HFFc6 (cell line): ENCODE measurements at regions not wholly inside any gene's neighbourhood (a gene's known extent, or its start where the extent isn't known, plus 50 kb on each side); places are given as distances from the start of the nearest gene placed in this dataset.

Experiments
- DNase-seq: peaks from one replicate; pipeline ENCODE4 v3.0.0-alpha.2; 2018
- H3K27ac Mint-ChIP-seq: 2 replicates; pipeline ENCODE4 v1.8.0; 2020; ENCODE audit warnings: mild to moderate bottlenecking, mixed read lengths
- H3K27me3 Mint-ChIP-seq: 2 replicates; pipeline ENCODE4 v1.8.0; 2021; ENCODE audit warnings: mild to moderate bottlenecking, moderate library complexity, mixed read lengths; ENCODE audit not compliant: insufficient read depth
- H3K36me3 Mint-ChIP-seq: 2 replicates; pipeline ENCODE4 v1.8.0; 2021; ENCODE audit warnings: low read depth, mixed read lengths
- H3K4me1 Mint-ChIP-seq: 2 replicates; pipeline ENCODE4 v1.8.0; 2020; ENCODE audit warnings: low read depth, mixed read lengths
- H3K4me3 Mint-ChIP-seq: 2 replicates; pipeline ENCODE4 v1.8.0; 2020; ENCODE audit warnings: mild to moderate bottlenecking, moderate library complexity, mixed read lengths
- H3K9me3 Mint-ChIP-seq: 2 replicates; pipeline ENCODE4 v1.8.0; 2020; ENCODE audit warnings: mild to moderate bottlenecking, mixed read lengths
- CTCF ChIP-seq: fragments of 200-600 bp; sonication (generic); IDR thresholded peaks from 2 replicates; pipeline ENCODE4 v1.5.0; 2021; ENCODE audit warnings: antibody characterized with exemption, mild to moderate bottlenecking

DNA sequence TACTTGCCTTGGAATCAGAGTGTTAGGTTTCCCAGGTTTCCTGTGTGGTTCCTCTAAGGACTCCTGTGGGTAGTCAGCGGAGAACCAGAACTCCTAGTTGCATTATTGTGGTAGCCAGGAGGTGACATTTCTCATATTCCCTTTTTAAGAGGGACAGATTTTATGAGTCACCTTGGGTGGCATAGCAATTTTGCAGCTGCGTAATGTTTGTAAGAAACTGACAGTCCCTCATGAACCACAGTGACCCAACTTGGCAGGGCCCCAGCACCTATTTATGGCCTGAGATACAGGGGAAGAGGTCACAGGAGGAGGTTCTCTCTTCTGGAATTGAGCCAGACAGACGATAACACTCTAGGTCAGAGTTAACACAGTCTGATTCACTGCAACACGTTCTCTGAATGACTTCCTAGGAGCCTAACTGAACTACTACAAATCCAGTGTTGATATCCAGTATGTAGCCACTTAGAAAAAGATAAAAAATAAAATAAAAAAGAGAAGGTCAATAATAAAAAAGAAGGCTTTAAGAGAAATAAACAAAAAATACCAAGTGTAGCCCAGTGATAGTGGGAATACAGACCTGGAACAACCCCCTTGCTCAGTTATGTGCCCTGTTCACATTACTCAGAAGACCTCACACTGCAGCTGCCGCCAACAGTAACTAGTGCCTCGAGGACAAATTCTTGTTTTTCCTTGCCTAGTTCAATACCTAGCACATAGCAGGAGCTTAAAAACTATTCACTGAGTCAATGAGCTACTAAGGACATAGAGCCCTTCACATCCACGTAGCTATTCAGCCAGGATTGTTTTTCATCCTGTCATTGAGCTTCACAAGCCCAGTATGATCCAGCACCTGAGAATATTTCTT is 50.7 kb upstream of the VLDLR start:
- DNase-seq, result peak; percentile 68
- no peaks in the 10 kb centered on the region for H3K36me3 Mint-ChIP-seq
- H3K27ac Mint-ChIP-seq, result no peak overlapping the region; the same call in 1 of the 2 replicates
- no peaks in the 10 kb centered on the region; the same call in 1 of the 2 replicates for H3K27me3 Mint-ChIP-seq
- TF ChIP-seq CTCF, result no peak
- H3K9me3 Mint-ChIP-seq, result no peaks in the 10 kb centered on the region
- peak overlapping the region; percentile 3; the same call in 1 of the 2 replicates for H3K4me3 Mint-ChIP-seq
- peaks cover 37% of the 10 kb centered on the region for H3K4me1 Mint-ChIP-seq
